ENCODE measurements at regions not wholly inside any gene's neighbourhood (a gene's known extent, or its start where the extent isn't known, plus 50 kb on each side); places are given as distances from the start of the nearest gene placed in this dataset.

DNA sequence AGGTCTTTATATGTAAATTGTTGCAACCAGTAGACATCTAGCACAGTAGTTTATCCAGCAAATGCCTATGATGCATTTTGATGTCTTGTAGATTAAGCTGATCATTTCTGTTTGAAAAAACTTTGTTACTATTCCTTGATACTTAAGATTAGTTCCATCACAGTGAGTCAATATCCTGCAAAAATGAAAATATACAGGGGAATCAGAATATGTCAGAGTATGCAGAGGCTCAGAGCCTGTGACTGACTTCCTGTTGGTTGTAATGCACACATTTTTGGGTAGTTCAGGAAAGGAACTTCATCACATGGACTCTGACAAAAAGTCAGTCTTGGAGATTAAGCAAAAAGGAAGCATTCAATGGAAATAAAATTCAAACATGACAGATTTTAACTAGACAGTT, 815.5 kb downstream of the FAT4 start:
- TF ChIP-seq, protein P1, sequence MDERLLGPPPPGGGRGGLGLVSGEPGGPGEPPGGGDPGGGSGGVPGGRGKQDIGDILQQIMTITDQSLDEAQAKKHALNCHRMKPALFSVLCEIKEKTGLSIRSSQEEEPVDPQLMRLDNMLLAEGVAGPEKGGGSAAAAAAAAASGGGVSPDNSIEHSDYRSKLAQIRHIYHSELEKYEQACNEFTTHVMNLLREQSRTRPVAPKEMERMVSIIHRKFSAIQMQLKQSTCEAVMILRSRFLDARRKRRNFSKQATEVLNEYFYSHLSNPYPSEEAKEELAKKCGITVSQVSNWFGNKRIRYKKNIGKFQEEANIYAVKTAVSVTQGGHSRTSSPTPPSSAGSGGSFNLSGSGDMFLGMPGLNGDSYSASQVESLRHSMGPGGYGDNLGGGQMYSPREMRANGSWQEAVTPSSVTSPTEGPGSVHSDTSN (CRISPR knock-in tag; IDR thresholded peaks at IDR 0.05) = no peak
- TF ChIP-seq POLR2A (IDR thresholded peaks at IDR 0.05; ENCODE audit: insufficient read depth in 1 of 2, low read depth in 2 of 2, low read length in 2 of 2) (no peak), ZNF569 (CRISPR knock-in tag; IDR thresholded peaks at IDR 0.05; ENCODE audit: borderline replicate concordance) (no peak), SMAD3 (CRISPR knock-in tag; IDR thresholded peaks at IDR 0.05) (no peak), ATF7 (IDR thresholded peaks at IDR 0.05) (no peak), ATF7 (CRISPR knock-in tag; IDR thresholded peaks at IDR 0.05) (no peak), JUNB (CRISPR knock-in tag; IDR thresholded peaks at IDR 0.05; ENCODE audit: borderline replicate concordance) (no peak), HNRNPL (IDR thresholded peaks at IDR 0.05; ENCODE audit: low read depth, low read length) (no peak), ZNF850 (CRISPR knock-in tag; conservative IDR thresholded peaks at IDR 0.05) (no peak)
- TF ChIP-seq, protein P2, sequence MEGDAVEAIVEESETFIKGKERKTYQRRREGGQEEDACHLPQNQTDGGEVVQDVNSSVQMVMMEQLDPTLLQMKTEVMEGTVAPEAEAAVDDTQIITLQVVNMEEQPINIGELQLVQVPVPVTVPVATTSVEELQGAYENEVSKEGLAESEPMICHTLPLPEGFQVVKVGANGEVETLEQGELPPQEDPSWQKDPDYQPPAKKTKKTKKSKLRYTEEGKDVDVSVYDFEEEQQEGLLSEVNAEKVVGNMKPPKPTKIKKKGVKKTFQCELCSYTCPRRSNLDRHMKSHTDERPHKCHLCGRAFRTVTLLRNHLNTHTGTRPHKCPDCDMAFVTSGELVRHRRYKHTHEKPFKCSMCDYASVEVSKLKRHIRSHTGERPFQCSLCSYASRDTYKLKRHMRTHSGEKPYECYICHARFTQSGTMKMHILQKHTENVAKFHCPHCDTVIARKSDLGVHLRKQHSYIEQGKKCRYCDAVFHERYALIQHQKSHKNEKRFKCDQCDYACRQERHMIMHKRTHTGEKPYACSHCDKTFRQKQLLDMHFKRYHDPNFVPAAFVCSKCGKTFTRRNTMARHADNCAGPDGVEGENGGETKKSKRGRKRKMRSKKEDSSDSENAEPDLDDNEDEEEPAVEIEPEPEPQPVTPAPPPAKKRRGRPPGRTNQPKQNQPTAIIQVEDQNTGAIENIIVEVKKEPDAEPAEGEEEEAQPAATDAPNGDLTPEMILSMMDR (CRISPR knock-in tag; IDR thresholded peaks at IDR 0.05) = no peak
